Bronchial epithelial cell (primary cell): ENCODE measurements at regions not wholly inside any gene's neighbourhood (a gene's known extent, or its start where the extent isn't known, plus 50 kb on each side); places are given as distances from the start of the nearest gene placed in this dataset.
A peak's percentile ranks its signal among the peaks of the same experiment; 100 is the strongest.

Experiments
- DNase-seq: peaks from one replicate; pipeline ENCODE4 v3.0.0-alpha.2; 2010; ENCODE audit warnings: low read depth
- FAIRE-seq: peaks from 2 replicates; lab custom pipeline; 2011; peaks lifted over from hg19 to GRCh38; lab: Jason Lieb, UNC
- H3K27me3 ChIP-seq: 2 replicates; pipeline ENCODE4 v1.5.1; 2011; ENCODE audit warnings: low read length; ENCODE audit not compliant: control insufficient read depth, insufficient read depth
- H3K36me3 ChIP-seq: 2 replicates; pipeline ENCODE4 v1.5.1; 2011; ENCODE audit warnings: low read length; ENCODE audit not compliant: control insufficient read depth, insufficient read depth
- H3K4me3 ChIP-seq: 2 replicates; pipeline ENCODE4 v1.5.1; 2011; ENCODE audit warnings: mild to moderate bottlenecking, low read depth, low read length, control low read depth
- CTCF ChIP-seq: IDR thresholded peaks from 2 replicates; pipeline ENCODE4 v1.5.1; 2011; ENCODE audit warnings: mild to moderate bottlenecking, moderate library complexity, low read length, control low read depth, inconsistent platforms; ENCODE audit not compliant: insufficient read depth, severe bottlenecking

- no peaks in the 10 kb centered on the region for H3K36me3 ChIP-seq
- FAIRE-seq (no peak), DNase-seq (no peak)
- no peak for TF ChIP-seq CTCF
- no peak overlapping the region for H3K4me3 ChIP-seq
- no peaks in the 10 kb centered on the region for H3K27me3 ChIP-seq
Observed at GRCh38 chr18:43703050-43703449, 425.8 kb upstream of the SYT4 start.

GRCh38 chr18:43705850-43706249 lies 428.6 kb upstream of the SYT4 start:
- no peaks in the 10 kb centered on the region for H3K27me3 ChIP-seq
- H3K4me3 ChIP-seq: no peak overlapping the region
- no peak for TF ChIP-seq CTCF
- FAIRE-seq: no peak
- H3K36me3 ChIP-seq: no peaks in the 10 kb centered on the region
- DNase-seq: no peak

GRCh38 chr18:43710135-43710534 lies 432.8 kb upstream of the SYT4 start:
- Histone ChIP-seq H3K27me3 (no peaks in the 10 kb centered on the region), H3K36me3 (no peaks in the 10 kb centered on the region), H3K4me3 (no peak overlapping the region)
- FAIRE-seq (no peak), DNase-seq (no peak)
- TF ChIP-seq CTCF: no peak

GRCh38 chr18:43714343-43715010 lies 437.2 kb upstream of the SYT4 start:
- no peak for TF ChIP-seq CTCF
- DNase-seq (no peak), FAIRE-seq (no peak)
- H3K36me3 ChIP-seq: no peaks in the 10 kb centered on the region
- no peaks in the 10 kb centered on the region for H3K27me3 ChIP-seq
- H3K4me3 ChIP-seq: no peak overlapping the region

- DNase-seq (peak; percentile 1), FAIRE-seq (no peak)
Observed at GRCh38 chr18:43719267-43719795, 442.0 kb upstream of the SYT4 start.

More at GRCh38 chr18:43719267-43719795, 442.0 kb upstream of the SYT4 start:
- no peak for TF ChIP-seq CTCF
- Histone ChIP-seq H3K36me3 (no peaks in the 10 kb centered on the region), H3K4me3 (no peak overlapping the region), H3K27me3 (no peaks in the 10 kb centered on the region)
